HepG2 (cell line): ENCODE measurements at regions not wholly inside any gene's neighbourhood (a gene's known extent, or its start where the extent isn't known, plus 50 kb on each side); places are given as distances from the start of the nearest gene placed in this dataset.

Experiments used
- EZH2 ChIP-seq: conservative IDR thresholded peaks from 2 replicates; pipeline ENCODE4 v1.6.1; 2012; ENCODE audit warnings: mild to moderate bottlenecking, low read depth, low read length, moderate library complexity
- IRF1 ChIP-seq: sonication (generic); formaldehyde crosslinking; IDR thresholded peaks from 2 replicates; pipeline ENCODE4 v1.4.0; 2020; ENCODE audit warnings: low read depth, mild to moderate bottlenecking, missing genetic modification reagents
- JUN ChIP-seq: sonication (generic); formaldehyde crosslinking; IDR thresholded peaks from 2 replicates; pipeline ENCODE4 v1.4.0; 2020; ENCODE audit warnings: mild to moderate bottlenecking, missing genetic modification reagents
- RXRA ChIP-seq: sonication (generic); formaldehyde crosslinking; IDR thresholded peaks from 2 replicates; pipeline ENCODE4 v1.5.1; 2020; ENCODE audit warnings: missing genetic modification reagents

DNA sequence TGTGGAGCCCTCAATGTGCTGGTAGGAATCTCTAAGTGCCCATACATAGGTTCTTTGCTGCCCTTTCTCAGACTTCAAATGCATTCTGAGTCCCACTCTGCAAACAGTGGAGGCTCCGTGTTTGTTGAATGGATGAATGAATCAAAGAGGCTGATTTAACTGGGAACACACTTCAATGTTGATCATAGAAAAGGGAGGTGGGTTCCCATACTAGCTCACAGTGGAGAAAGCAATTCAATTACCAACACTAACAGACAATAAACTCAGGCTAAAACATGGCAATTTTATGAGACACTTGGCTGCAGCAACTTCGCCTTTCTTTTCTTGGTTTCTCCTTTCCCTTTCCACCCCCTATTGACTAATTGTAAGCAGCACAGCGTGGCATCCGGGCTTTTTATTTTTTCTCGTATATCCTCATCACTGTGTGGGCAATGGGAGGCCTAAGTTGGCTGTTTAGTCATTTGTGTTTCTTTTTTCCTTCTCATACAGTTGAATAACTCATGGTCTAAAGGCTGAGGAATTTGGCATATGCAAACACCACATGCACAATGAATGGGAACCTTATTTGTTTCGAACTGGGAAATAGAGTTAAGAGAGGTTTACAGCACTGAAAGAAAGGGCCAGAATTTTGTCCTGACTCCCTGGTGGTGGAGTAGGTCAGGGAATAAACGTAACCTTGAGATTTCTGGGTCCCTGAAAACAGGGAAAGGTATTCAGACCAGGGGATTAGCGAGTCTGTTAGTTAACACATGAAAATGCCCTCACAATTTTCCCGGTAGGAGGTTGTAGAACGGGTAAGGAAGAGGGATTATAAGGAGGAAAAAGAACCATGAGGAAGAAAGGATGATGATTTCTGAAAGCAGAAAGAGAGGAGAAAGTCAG, 858.5 kb downstream of the KCNMA1 start:
- no peak for TF ChIP-seq JUN (CRISPR knock-in tag)
- TF ChIP-seq EZH2, result no peak
- no peak for TF ChIP-seq IRF1 (CRISPR knock-in tag)
- no peak for TF ChIP-seq RXRA (CRISPR knock-in tag)
